CD4-positive, alpha-beta T cell treated with Interferon alpha-2 for 1 hour (primary cell): ENCODE measurements at regions not wholly inside any gene's neighbourhood (a gene's known extent, or its start where the extent isn't known, plus 50 kb on each side); places are given as distances from the start of the nearest gene placed in this dataset.
"Not testable (repeated sequence)": the region's sequence is repeated elsewhere in the genome, so short reads cannot be mapped to it uniquely, and the experiment has no call there.

Source experiments
- DNase-seq, 2 donors: peaks; one replicate each; pipeline ENCODE4 v3.0.0-alpha.2; 2020 to 2022

DNA sequence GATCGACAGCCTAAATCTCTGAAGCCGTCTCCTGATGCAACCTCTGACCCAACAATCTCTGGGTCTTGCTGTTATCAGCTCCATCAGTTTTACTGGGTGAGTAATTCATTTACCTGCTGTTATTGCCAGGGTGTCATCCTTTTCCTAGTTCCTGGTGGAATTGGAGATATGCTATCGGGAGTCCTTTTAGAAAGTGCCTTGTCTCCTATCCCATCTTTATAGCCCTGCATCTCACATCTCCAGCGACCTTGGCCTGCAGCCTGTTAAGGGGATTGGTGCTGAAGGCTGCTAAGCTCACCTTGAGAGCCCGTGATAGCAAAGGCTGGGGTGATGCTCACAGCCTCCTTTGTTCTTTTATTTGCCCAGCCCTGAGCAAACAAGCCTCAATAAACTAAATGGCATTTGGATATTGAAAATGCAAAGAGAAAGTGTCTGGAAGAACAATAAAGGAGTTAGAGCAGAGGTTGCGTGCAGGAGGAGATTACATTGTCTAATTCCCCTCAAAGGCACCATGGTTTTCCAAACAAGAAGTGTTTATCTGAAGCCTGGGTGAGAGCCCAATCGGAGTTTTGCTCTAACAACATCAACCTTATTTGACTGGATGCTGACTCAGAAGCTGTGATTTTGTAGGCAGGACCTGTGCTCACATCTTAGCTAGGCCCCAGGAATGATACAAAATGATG, 101.8 kb downstream of the RPLP1 start:
- DNase-seq = no peak

DNA sequence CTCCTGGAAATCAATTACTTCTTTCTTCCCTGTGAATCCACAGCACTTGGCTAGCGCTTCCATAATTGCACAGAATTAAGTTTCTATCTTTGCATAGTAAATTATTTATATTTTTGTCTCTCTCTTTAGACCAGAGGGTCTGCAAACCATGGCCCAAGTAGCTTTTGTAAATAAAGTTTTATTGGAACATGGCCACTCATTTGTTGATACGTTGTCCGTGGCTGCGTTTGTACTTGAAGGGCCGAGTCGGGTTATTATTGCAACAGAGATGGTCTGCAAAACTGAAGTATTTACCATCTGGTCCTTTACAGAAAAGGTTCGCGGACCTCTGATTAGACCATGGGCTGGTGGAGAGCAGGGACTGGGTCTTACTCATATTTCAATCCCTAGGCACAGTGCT, 102.5 kb downstream of the RPLP1 start:
- DNase-seq = no peak

DNA sequence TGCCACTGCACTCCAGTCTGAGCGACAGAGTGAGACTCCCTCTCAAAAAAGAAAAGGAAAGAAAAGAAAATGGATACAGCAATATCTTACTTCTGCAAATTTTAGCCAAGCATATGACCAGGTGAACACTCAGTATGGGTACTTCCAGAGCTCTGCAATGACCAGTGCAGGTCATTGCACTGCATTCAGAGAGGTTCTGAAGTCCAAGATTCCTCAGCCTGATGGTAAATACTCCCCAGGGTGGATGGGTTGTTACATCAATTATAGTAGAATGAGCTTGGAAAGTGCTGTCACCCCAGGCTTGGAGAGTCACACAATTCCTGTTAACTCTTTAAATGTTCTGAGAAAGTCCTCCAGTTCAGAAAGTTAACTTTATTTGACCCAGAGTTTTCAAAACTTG, 103.7 kb downstream of the RPLP1 start:
- DNase-seq = no peak

DNA sequence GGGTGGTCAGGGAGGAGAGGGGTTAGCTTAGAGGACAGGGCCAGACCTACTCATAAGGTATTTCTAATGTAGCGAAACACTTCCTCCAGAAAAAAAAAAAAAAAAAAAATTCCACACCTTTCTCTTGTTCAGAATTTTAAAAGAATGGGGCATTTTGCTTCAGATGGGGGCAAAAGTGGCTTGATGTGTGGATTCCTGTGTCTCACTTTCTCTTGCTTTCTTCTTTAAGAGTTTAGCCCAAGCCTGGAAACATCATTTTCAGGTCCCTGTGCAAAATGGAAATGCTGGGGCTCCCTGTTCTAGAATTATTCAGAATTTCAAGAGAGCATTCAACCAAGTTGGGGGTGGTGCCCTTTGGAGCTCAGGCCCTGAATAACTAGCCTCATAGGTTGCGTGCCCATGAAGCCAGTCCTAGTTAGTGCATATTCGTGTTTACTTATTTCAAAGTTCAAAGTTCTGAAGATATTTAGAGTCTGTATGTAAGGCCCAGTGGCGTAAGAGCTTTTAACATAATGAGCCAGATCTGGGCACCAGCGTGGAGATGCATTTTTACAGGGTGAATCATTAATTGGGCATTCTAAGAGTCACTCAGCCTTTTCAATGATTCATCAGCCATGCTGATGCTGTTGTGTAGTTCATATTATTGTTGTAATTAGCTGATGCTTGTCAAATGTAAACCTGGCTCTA, 104.5 kb downstream of the RPLP1 start:
- no peak for DNase-seq

DNA sequence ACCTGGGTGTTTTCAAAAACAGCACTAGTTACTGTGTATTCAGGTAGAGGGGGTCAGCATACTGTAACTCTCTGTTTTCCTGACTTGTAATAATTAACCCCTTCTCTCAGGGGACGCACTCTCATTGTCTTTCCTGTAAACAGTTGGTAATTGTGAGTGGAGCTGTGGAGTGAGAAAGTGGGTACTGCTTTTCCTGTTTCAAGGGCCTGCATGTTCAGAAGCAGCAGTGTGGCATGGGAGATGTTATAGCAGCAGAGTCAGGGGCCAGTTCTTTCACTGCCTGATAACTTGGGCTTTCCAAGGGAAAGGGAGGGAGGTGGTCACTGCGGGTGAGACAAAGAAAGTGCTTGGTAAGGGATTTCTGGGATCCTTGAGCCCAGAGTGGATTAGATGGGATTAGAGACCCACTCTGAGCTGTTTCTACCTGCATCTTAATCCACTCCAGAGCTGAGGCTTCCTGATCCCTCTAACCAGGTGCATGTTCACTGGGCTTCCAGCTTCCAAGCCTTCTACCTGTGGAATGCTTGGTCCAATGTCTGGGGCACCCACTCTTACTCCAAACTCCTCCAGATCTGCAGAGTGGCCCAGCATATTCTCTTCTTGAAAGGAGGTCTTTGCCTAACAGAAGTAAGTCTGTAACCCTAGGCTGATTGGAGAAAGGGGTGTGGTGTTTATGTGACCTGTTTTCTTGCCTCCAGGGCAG, 105.2 kb downstream of the RPLP1 start:
- DNase-seq = no peak

DNA sequence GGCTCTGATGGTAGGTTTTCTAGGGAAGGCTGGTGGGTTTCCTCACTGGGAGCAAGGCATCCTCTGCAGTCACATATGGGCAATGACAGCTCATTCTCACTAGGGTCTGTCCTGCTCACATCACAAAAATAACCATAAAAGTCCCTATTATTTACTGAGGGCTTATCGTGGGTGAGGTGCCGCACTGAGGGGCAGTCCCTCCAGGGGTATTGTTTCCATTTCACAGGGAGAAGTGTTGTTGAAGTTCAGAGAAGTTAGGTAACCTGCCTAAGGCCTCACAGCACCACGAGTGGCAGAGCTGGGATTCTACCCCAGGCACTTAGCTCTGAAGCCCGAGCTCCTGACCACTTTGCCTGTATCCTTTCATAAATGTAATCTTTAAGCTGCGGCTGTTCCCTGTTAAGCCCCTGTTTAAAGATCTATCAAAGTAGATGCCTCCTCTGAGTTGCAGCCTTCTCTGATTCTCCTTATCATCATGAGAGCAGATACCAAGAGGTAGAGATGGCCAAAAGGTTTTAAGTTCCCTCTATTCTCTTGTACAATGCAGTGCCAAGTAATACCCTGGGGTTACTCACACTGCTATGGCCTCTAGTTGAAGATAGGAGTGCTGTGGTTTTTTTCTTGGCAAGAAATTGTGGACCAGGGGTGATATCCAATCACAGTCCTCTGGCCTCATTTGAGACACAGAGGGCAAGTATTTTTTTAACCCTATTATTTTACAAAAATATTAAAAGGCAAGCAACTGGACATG, 107.0 kb downstream of the RPLP1 start:
- DNase-seq = no peak

DNA sequence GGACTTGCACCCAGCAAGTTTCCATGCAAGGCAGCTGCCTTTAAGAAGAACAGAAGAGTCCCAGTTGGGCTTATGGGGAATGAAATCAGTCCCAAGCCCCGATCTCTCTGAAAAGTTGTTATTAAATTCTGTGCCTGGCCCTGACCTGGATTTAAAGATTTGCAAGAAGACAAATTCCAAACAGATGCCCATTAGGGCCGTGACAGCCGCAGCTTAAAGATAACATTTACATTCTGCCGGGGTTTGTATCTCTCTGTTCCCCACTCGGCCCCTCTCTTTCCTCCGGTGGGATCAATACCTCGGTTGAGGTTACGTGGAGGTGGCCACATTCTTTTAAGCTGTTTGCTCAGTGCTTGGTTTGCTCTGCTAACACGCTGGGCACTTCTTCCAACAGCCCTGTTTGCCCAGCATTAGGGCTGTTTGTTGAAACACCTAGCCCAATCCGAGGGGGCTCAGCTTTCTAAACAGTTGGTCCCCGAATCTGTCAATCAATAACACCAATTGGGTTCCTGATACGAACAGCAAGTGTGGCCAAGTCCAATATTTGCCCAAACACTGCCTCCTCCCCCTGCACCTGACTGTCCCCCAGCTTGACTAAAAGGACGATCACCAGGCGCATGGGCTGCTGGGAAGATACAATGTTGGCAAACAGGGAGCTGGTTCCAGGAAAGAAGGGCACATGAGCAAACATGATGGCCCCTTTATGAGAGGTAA, 108.6 kb downstream of the RPLP1 start:
- no peak for DNase-seq

DNA sequence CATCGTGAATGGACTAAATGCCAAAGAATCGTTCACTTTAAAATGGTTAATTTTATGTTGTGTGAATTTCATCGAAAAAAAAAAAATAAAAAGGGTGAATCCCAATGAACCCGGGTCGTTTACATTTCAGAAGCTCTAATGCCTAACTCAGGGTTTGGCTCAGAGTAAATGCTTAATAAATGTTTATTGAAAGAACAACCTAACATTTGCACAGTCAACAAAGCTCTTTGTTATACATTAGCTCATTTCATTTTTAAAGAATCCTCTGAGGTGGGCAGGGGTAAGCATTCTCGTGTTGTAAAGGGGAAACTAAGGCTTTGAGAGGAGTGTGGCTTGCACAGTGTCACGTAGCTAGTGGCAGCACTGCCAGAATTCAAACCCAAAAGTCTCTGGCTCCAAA, 109.5 kb downstream of the RPLP1 start:
- no peak for DNase-seq

DNA sequence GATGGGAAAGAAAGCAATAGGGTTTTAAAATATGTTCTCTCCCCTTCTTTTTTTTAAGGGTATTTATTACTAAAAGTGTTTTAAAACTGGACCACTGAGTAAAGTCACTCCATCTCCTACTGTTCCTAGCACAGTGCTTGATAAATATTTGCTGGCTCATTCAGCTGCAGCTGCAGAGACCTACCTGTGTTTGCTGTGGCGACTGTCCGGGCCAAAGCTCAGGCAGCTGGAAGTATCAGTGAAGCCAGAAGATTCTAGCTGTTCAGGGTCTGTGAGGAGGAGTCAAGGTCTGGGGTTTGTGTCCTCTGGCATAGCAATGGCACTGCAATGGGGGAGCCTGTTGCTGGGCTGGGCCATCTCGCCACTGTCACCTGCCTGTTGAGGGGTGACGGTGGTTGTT, 109.9 kb downstream of the RPLP1 start:
- no peak for DNase-seq

DNA sequence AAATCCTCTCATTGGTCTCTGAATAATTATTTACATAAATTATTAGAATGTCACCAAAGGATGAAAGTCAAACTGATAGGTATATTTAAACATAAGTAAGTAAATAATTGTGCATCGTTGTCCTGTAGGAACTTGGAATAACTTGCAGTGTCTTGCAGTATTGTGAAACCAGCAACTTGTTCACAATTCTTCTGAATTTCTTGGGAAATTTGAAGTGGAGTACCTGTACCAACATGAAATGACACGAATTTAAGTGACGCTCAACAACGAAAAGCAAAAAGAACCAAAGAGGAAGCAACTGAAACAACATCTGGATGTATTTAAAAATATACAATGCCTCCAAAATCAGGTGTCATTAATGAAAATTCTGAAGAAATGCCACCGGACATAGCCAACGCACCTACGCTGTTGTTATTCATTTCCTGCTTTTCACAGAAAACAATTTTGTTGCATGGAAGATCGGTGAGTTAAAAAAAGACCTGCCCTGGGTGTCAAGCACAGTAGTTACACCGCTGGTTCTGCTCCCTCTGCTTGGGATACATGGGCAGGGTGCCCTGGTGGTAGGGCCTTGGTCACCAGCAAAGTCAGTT, 112.5 kb downstream of the RPLP1 start:
- DNase-seq = no peak

DNA sequence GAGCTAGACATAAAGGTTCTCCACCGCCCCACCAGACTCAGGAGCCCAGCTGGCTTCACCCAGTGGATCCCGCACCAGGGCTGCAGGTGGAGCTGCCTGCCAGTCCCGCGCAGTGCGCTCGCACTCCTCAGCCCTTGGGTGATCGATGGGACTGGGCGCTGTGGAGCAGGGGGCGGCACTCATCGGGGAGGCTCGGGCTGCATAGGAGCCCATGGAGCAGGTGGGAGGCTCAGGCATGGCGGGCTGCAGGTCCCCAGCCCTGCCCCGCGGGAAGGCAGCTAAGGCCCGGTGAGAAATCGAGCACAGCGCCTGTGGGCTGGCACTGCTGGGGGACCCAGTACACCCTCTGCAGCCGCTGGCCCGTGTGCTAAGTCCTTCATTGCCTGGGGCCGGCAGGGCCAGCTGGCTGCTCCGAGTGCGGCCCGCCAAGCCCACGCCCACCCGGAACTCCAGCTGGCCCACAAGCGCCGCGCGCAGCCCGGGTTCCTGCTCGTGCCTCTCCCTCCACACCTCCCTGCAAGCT, 114.7 kb downstream of the RPLP1 start:
- not testable (repeated sequence) for DNase-seq

DNA sequence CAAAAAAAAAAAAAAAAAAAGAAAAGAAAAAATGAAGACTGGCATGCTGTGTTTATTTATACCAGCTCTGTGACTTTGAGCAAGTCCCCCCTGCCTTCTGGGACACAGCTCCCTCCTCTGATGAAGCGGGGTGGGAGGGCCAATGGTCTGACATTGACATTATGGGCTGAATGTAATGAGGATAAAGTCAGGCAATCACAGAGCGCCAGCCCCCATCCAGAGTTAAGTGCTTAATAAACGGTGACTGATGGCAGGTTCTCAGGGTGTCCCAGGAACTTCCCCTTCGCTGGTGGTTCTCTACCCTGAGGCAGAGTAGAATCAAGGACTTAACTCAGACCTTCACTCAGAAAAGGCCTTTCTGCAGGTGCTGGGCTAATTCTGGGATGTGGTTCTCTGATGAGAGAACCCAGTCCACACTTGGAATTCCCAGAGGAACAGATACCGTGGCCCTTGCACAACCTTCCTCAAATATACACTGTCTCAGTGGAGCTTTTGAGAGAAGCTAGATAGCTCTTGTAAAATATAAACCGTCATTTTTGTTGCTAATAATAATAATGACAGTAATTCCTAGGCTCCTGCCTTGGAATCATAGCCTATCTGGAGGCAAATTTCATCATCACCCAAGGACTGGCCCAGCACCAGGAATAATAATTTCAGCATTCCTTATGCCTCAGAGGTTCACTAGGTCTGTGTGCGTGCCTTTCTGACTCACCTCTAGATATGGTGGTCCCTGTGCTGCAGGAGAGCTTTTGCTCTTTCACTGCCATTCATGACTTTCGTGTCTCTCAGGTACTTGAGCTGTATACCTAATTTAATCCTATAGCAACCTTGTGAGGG, 115.8 kb downstream of the RPLP1 start:
- DNase-seq = no peak

DNA sequence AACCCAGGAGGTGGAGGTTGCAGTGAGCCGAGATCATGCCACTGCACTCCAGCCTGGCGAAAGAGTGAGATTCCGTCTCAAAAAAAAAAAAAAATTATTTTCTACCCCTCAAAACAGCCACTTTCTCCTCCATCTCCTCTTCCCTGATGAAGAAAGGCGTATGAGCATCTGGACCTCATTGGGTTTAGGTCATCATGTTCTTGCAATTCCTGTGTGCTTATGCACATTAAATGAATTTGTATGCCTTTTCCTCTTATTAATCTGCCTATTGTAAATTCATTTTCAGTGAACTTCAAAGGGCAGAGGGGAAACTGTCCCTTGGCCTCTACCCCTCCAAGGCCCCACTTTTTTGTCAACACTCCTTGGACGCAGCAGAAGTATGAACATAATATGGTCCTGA, 117.8 kb downstream of the RPLP1 start:
- DNase-seq = no peak

DNA sequence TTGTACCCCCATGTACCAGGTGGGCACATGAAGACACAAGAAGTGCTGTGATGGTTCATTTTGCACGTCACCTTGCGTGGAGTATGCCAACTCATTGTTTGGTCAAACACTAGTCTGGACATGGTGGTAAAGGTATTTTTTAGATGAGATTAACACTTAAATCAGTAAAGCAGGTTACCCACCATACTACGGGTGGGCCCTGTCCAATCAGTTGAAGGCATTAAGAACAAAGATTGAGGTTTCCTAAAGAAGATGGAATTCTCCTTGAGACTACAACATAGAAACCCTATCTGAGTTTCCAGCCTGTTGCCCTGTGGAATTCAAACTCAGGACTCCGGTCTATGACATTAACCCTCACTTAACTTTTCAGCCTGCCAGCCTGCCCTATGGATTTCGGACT, 118.4 kb downstream of the RPLP1 start:
- no peak for DNase-seq

DNA sequence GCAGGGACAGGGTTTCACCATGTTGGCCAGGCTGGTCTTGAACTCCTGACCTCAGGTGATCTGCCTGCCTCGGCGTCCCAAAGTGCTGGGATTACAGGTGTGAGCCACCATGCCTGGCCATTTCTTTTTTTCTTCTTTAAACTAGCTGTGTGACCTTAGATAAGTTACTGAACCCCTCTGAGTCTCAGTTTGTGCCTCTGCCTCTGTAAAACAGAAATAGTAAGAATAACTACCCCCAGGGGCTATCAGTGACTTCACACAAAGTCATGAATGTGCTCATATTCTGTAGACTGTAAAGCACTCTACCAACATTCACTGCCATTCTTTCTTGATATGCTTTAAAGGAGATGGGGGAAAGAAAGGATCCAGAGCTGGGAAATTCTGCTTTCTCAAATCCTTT, 120.7 kb downstream of the RPLP1 start:
- DNase-seq = not testable (repeated sequence)

DNA sequence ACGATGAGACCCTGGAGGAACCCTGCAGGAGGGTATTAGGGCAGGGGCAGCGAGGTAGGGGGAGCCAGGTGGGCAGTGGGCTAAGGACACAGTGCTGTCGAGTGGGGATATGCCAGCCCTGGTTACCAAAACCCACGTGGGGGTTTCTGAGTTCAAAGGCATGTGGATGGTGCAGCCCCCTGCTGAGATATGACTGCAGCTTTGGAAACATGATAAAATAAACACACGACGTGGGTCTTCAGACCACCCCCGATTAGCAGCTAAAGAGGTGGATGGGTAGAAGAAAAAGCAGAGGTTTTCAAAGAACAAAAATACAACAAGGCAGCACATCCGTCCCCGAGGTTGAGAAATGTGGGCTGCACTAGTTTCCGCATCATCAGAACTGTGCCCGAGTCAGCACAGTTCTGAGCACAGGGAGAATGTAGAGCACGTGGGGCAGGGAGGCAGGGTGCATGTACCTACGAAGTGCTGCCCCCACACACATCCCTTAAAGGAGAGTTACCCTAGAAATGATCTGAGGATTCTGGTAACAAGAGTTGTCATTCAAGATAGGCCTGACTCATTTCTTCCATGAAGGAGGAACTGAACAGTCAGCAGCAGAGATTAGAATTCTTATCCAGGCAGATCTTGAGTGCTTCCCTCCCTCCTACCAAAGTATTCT, 121.3 kb downstream of the RPLP1 start:
- no peak for DNase-seq

DNA sequence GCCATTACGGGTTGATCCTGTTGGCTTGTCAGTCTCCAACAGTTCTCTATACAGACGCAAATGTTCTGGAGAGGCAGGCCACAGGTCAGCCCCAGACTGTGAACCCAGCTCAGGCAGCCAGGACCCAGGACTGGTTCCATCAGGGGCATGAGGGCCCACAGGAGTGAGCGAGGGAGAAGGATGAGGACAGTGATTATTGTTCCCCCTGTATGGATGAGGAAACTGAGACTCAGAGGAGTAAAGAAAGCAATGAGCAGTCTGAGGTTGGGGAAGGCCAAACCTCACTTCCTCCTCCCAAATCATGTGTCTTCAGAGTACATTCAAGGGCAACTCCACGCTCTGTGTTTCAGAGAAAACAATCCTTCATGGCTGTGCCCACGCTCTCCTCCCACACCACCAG, 121.9 kb downstream of the RPLP1 start:
- no peak for DNase-seq

DNA sequence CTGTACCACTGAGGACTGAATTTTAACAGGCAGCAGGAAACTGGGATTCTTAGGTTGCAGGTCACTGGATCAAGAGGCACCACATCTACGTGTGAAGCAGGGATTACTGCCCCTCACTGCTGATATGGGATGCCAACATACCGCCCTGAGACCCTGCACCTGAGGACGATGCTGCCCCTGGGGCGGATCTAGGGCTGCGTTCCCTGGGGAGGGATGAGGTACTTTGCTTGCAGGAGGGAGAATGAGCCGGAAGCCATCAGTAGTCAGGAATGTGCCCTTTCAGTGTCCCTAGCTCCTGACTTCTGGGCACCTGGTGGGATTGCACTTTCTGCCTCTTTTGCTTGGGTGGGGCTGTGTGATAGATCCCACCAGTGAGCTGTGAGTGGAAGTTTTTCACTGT, 122.8 kb downstream of the RPLP1 start:
- no peak for DNase-seq

DNA sequence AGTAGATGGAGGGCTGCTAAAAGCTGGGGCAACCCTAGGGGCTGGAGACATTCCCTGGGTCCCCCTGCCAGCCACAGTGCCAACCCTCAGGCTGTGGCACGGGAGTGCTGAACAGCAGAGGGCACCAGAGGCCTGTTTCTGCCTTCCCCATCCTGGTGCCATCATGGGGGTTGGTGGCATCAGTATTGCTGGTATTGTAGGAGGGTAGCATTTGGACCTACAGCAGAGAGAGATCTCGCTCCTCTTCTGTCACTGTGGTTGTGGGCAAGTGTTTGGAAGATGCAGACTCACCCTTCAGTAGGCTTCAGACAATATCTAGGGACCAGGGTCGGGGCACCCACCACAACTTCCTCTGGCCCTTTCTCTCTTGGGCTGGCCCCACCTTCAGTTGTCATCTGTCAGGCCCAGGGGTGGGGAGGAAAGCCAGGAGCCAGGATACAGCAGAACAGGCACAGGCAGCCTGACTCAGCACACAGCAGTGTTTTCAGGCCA, 123.5 kb downstream of the RPLP1 start:
- peak; percentile 67 to 72 for DNase-seq

DNA sequence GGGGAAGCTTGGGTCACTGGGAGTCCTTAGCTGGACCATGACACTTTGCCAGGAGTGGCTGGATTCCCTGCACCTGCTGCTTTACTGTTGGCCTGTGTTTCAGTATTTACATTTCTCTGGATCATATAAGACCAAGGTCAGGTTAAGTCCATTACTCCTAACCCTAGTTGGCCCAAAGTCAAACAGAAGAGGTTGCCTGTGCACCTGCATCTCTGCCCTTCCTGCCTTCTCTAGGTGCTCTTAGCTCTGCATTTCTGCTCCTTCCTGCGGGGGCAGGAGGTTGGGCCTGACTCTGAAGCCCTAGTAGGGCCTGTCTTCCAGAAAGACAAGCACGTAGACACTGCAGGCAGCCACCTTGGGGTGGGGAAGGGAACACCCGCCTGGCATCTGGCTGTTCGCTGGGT, 124.3 kb downstream of the RPLP1 start:
- DNase-seq = no peak
